ENCODE measurements at regions not wholly inside any gene's neighbourhood (a gene's known extent, or its start where the extent isn't known, plus 50 kb on each side); places are given as distances from the start of the nearest gene placed in this dataset.

DNA sequence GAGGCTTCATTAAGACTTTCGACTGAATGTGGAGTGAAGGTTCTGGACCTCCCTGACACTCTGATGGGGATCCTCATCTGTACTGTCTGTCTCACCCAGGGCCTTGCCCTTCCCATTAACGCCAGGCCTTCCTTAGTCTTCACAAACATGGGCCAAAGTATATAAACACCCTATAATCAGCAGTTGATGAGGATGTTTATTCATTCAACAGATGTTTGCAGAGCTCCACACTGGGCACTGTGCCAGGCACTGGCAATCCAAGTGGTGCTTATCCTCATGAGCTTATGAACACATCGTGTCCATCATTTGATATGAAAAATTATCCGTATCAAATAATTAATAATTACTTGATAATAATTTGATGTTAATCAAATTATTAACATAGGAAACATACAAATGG lies 454.4 kb downstream of the FUT8 start:
- H3K36me3 Mint-ChIP-seq (ENCODE audit: low read depth) = no peaks in the 10 kb centered on the region
- TF ChIP-seq CTCF (IDR thresholded peaks at IDR 0.05) = no peak
- H3K4me3 Mint-ChIP-seq (ENCODE audit: unreplicated experiment) = no peak overlapping the region
- DNase-seq (ENCODE audit: low spot score) = no peak
- H3K4me1 Mint-ChIP-seq (ENCODE audit: low read depth) = no peaks in the 10 kb centered on the region
- H3K27me3 Mint-ChIP-seq (ENCODE audit: low read depth) = peaks cover 2% of the 10 kb centered on the region
- no peak overlapping the region for H3K27ac Mint-ChIP-seq (ENCODE audit: unreplicated experiment)
- H3K9me3 Mint-ChIP-seq (ENCODE audit: low read depth) = no peaks in the 10 kb centered on the region

DNA sequence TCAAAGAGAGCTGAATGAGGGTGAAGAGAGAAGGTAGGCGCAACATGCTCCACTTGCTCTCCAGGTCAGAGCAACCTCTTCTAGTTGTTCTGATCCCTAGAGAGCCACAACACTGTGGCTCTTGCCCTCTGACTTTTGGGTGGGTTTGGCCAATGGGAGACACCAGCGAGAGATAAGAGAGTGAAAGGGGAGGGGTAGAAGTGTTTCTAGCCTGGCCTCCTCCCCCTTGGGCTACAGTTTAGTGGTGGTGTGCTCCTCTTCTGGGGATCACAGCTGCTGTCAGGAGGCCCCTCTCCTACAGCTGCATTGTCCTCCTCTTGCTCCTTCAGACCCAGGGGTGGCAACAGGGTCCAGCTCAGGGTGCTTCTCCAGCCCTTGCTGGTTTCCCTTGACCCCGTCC lies 454.8 kb downstream of the FUT8 start:
- peaks cover 1% of the 10 kb centered on the region for H3K27me3 Mint-ChIP-seq (ENCODE audit: low read depth)
- no peak overlapping the region for H3K4me3 Mint-ChIP-seq (ENCODE audit: unreplicated experiment)
- H3K27ac Mint-ChIP-seq (ENCODE audit: unreplicated experiment) = no peak overlapping the region
- no peaks in the 10 kb centered on the region for H3K36me3 Mint-ChIP-seq (ENCODE audit: low read depth)
- TF ChIP-seq CTCF (IDR thresholded peaks at IDR 0.05) = no peak
- DNase-seq (ENCODE audit: low spot score) = no peak
- H3K9me3 Mint-ChIP-seq (ENCODE audit: low read depth) = no peaks in the 10 kb centered on the region
- H3K4me1 Mint-ChIP-seq (ENCODE audit: low read depth) = no peaks in the 10 kb centered on the region

DNA sequence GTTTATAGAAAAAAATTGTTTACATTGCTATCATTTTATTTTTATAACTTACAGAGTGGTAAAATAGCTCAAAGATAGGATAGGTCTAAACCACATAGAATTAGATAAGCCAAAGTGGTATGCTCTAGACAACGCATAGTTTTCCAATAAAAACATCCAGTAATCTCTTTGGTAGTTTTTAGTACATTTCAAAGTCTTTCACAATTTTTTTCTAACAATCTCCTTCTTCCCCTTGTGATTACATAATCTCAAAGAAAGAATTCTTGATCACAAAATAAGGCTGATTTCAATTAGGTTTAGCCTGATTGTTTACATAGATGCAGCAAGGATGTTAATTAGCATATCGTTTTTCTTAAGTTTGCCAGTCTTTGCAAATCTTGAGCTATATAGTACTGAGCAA lies 460.0 kb downstream of the FUT8 start:
- no peaks in the 10 kb centered on the region for H3K4me1 Mint-ChIP-seq (ENCODE audit: low read depth)
- no peak overlapping the region for H3K27ac Mint-ChIP-seq (ENCODE audit: unreplicated experiment)
- H3K27me3 Mint-ChIP-seq (ENCODE audit: low read depth) = peaks cover 1% of the 10 kb centered on the region
- H3K4me3 Mint-ChIP-seq (ENCODE audit: unreplicated experiment) = no peak overlapping the region
- no peak for DNase-seq (ENCODE audit: low spot score)
- no peaks in the 10 kb centered on the region for H3K36me3 Mint-ChIP-seq (ENCODE audit: low read depth)
- TF ChIP-seq CTCF (IDR thresholded peaks at IDR 0.05) = no peak
- H3K9me3 Mint-ChIP-seq (ENCODE audit: low read depth) = no peaks in the 10 kb centered on the region

DNA sequence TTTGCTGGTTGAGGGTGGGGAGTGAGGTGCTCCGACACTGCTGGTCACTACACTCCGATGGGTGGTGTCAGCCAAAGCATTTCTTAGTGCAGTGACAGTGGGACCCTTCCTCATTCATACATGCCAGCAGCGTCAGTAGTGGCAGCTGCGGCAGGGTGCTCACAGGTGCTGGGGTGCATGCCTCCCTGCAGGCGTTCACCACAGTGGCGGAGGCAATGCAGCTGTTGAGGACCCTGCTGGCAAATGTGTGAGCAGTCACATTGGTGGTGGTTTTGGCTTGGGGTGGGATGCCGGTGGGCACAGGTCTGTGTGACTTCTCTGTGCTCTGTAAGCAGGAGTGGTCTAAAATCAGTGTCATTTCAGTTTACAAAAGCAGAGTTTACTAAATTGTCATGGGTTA lies 464.6 kb downstream of the FUT8 start:
- Mint-ChIP-seq H3K27me3 (ENCODE audit: low read depth) (peaks cover 2% of the 10 kb centered on the region), H3K4me3 (ENCODE audit: unreplicated experiment) (no peak overlapping the region), H3K4me1 (ENCODE audit: low read depth) (no peaks in the 10 kb centered on the region), H3K27ac (ENCODE audit: unreplicated experiment) (no peak overlapping the region), H3K9me3 (ENCODE audit: low read depth) (peaks cover 7% of the 10 kb centered on the region), H3K36me3 (ENCODE audit: low read depth) (no peaks in the 10 kb centered on the region)
- no peak for DNase-seq (ENCODE audit: low spot score)
- no peak for TF ChIP-seq CTCF (IDR thresholded peaks at IDR 0.05)

DNA sequence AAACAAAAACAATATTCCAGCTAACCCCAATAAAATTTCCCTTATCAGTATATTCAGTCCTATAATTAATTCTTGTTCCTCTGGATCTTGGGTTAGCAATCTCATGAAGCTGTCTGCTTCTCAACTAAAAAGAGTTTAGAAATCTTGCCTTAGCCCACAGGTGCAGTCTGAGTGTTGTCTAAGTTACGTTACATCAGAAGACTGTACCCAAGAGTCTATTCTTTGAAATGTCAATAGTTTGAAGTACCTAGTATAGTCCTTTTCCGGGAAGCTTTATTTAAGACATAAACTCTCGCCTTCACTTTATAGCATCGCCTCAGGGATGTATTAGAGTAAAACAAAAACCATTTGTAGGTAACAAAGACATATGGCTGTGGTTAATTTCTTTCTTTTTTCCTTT lies 465.1 kb downstream of the FUT8 start:
- H3K4me1 Mint-ChIP-seq (ENCODE audit: low read depth) = no peaks in the 10 kb centered on the region
- H3K4me3 Mint-ChIP-seq (ENCODE audit: unreplicated experiment) = no peak overlapping the region
- TF ChIP-seq CTCF (IDR thresholded peaks at IDR 0.05) = no peak
- peaks cover 10% of the 10 kb centered on the region for H3K9me3 Mint-ChIP-seq (ENCODE audit: low read depth)
- H3K27ac Mint-ChIP-seq (ENCODE audit: unreplicated experiment) = no peak overlapping the region
- peaks cover 2% of the 10 kb centered on the region for H3K27me3 Mint-ChIP-seq (ENCODE audit: low read depth)
- no peaks in the 10 kb centered on the region for H3K36me3 Mint-ChIP-seq (ENCODE audit: low read depth)
- DNase-seq (ENCODE audit: low spot score) = no peak

Measured in chondrocyte (in vitro differentiated cells).